GM10266 (cell line): ENCODE measurements at regions not wholly inside any gene's neighbourhood (a gene's known extent, or its start where the extent isn't known, plus 50 kb on each side); places are given as distances from the start of the nearest gene placed in this dataset.

Source experiments
- DNase-seq: peaks from one replicate; pipeline ENCODE4 v3.0.0; 2012; ENCODE audit errors: extremely low spot score
- CTCF ChIP-seq: IDR thresholded peaks from 2 replicates; pipeline ENCODE4 v1.5.1; 2012; ENCODE audit warnings: mild to moderate bottlenecking, low read depth; ENCODE audit not compliant: control insufficient read depth, insufficient read depth; ENCODE audit errors: missing control alignments

DNA sequence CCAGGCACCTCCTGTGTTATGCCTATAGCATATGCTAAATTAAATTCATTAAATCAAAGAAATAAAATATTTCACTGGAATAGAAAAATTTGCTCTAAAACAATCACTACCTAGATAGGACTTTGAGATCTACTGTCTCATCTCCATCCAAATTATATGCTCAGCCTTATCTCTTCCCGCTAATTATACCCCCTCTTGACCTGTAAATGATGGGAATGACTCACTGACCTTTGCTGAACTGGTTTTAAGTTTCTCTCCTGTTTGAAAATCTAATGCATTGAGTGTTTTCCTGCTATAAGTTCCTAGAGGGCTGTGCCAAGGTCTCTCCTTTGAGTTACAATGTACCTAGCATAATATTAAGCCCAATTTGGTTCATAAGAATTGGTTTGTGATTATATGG, 110.1 kb downstream of the BMP2 start:
- no peak for DNase-seq

DNA sequence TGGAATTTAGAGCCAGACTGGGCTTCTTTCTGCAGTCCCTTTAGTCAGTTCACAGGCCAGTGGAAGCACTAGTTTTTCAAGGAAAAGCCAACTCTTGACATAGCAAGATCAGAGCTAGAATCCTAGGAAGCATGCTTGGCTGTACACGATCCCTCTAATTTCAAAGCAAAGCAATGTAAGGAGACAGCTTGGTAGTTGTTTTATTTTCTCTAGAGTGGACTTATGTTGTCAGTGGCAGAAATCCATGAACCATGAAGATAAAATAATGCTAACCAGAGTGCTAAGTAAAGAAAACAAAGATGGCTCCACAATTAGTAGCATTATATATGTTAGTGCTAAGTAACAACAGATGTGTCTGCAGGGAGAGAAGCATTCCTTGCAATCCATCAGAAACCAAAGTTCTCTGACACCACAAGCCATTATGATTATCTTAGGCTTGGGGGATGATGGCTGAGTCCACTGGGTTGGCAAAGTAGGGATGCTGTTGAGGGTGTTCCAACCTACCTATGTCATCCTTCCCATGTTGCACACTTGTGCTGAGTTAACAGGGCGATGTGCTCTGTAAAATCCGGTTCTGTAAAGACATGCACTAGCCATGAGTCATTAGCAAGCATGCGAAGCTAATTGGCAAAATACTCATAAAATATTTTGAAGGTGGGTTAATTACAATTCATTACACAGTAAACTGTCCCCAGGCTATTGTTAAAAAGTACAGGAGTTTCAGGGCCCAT, 115.2 kb downstream of the BMP2 start:
- TF ChIP-seq CTCF: no peak
- DNase-seq: no peak

More for the DNA sequence above, 110.1 kb downstream of the BMP2 start:
- no peak for TF ChIP-seq CTCF

GRCh38 chr20:6884114-6884513, 116.6 kb downstream of the BMP2 start:
- DNase-seq: no peak
- TF ChIP-seq CTCF: no peak

DNA sequence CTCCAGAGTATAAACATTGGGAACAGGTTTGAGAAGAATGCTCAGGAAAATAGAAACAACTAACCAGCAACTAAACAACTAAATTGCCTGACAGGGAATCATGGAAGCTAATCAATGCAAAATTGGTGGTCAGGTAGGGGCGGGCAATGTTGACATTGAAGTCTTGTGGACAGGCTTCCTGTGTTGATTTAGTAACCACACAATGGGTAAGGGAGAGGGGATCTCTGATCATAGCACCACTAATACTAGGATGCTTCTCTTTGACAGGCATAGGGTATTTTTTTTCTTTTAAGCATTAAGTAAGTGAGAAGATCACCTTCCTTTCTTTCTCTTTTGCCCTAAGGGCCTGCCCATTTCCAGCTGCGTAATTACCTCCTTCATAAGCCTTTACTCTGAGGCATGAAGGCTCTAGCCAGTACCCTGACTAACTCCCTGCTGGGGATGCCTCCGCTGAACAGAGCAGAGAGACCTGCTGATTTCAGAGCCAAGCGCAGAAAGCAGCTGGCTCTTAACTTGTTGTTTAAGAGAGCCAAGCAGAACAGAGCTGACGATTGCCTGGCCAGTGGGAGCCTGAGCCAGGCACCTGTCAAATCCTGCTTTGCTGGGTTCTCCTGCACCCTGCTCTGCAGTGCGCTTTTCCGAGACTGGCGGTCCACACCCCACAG, 118.7 kb downstream of the BMP2 start:
- DNase-seq: no peak
- TF ChIP-seq CTCF: no peak

- TF ChIP-seq CTCF: no peak
- no peak for DNase-seq
Measured at GRCh38 chr20:6887966-6888365, 120.5 kb downstream of the BMP2 start.

DNA sequence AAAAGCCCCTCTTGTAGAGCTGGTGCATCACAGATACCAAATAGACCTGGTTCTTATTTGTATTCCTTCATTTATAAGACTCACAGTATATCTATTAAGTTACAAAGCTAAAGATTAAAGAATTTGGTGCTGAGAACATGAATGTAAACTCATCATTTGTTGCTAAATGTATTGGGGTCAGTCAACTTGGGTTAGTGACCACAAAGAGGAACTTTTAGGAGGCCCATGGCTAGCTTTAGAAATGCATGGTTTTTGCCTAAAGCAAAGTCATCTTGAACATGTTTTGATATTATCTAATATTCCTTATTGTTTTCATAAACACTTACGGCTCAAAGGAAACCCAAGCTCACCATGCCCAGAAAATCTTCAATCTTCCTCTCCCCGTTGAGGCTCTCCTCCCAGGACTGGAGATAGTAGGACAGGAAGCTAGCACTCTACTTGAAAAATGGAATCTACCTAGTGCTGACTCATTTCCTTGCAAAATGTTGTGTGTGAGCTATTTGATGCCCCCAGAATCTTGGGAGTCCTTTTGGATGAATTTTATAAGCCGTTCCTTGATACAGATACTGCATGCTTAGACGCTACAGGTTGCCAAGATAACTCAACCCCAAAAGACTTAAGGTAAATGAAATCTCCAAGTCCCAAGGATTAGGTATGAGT, 121.4 kb downstream of the BMP2 start:
- no peak for TF ChIP-seq CTCF
- DNase-seq: no peak

GRCh38 chr20:6892724-6893123, 125.2 kb downstream of the BMP2 start:
- no peak for TF ChIP-seq CTCF
- DNase-seq: no peak
